ENCODE measurements at regions not wholly inside any gene's neighbourhood (a gene's known extent, or its start where the extent isn't known, plus 50 kb on each side); places are given as distances from the start of the nearest gene placed in this dataset.

GRCh38 chr22:44601725-44602124 is 100.3 kb upstream of the PRR5 start:
- H3K4me3 ChIP-seq (replicated peaks; ENCODE audit: insufficient read depth, low read length) = no peak overlapping the region
- no peaks in the 10 kb centered on the region for H3K27me3 ChIP-seq (ENCODE audit: insufficient read depth, poor library complexity, severe bottlenecking)
- TF ChIP-seq CTCF (IDR thresholded peaks at IDR 0.05; ENCODE audit: insufficient read depth, low read length) (no peak), SPI1 (IDR thresholded peaks at IDR 0.05; ENCODE audit: borderline replicate concordance, low read depth) (no peak), GABPA (IDR thresholded peaks at IDR 0.05; ENCODE audit: low read depth) (no peak), POLR2AphosphoS5 (IDR thresholded peaks at IDR 0.05; ENCODE audit: low read depth) (no peak), REST (IDR thresholded peaks at IDR 0.05; ENCODE audit: insufficient replicate concordance, low read depth) (no peak)
- no peak for DNase-seq (ENCODE audit: low read depth in 1 of 2, low spot score in 1 of 2)
- no peak overlapping the region for H3K27ac ChIP-seq (replicated peaks)

- Histone ChIP-seq H3K27ac (replicated peaks) (no peak overlapping the region), H3K4me3 (replicated peaks; ENCODE audit: insufficient read depth, low read length) (no peak overlapping the region), H3K27me3 (ENCODE audit: insufficient read depth, poor library complexity, severe bottlenecking) (no peaks in the 10 kb centered on the region)
- no peak for TF ChIP-seq GABPA (IDR thresholded peaks at IDR 0.05; ENCODE audit: low read depth)
- no peak for DNase-seq (ENCODE audit: low read depth in 1 of 2, low spot score in 1 of 2)
Observed at GRCh38 chr22:44601189-44601588, 100.8 kb upstream of the PRR5 start.

- peak in 1 of 2 experiments; percentile 64 for DNase-seq (ENCODE audit: low read depth in 1 of 2, low spot score in 1 of 2)
- H3K27me3 ChIP-seq (ENCODE audit: insufficient read depth, poor library complexity, severe bottlenecking) = no peaks in the 10 kb centered on the region
- H3K4me3 ChIP-seq (replicated peaks; ENCODE audit: insufficient read depth, low read length) = no peak overlapping the region
- no peak for TF ChIP-seq REST (IDR thresholded peaks at IDR 0.05; ENCODE audit: insufficient replicate concordance, low read depth)
- peak; percentile 42; the same call in 1 of the 2 replicates for TF ChIP-seq POLR2AphosphoS5 (IDR thresholded peaks at IDR 0.05; ENCODE audit: low read depth)
- peak overlapping the region; percentile 38 for H3K27ac ChIP-seq (replicated peaks)
Observed at GRCh38 chr22:44600207-44600785, 101.7 kb upstream of the PRR5 start.

GRCh38 chr22:44599500-44600140 is 101.6 kb upstream of the RTL6 start:
- H3K27ac ChIP-seq (replicated peaks) = peak overlapping the region; percentile 38
- H3K27me3 ChIP-seq (ENCODE audit: insufficient read depth, poor library complexity, severe bottlenecking) = no peaks in the 10 kb centered on the region
- TF ChIP-seq REST (IDR thresholded peaks at IDR 0.05; ENCODE audit: insufficient replicate concordance, low read depth) (no peak), POLR2AphosphoS5 (IDR thresholded peaks at IDR 0.05; ENCODE audit: low read depth) (no peak), SPI1 (IDR thresholded peaks at IDR 0.05; ENCODE audit: borderline replicate concordance, low read depth) (no peak), GABPA (IDR thresholded peaks at IDR 0.05; ENCODE audit: low read depth) (no peak), CTCF (IDR thresholded peaks at IDR 0.05; ENCODE audit: insufficient read depth, low read length) (no peak)
- no peak for DNase-seq (ENCODE audit: low read depth in 1 of 2, low spot score in 1 of 2)
- no peak overlapping the region for H3K4me3 ChIP-seq (replicated peaks; ENCODE audit: insufficient read depth, low read length)

All from HL-60 (cell line).